ENCODE measurements at regions not wholly inside any gene's neighbourhood (a gene's known extent, or its start where the extent isn't known, plus 50 kb on each side); places are given as distances from the start of the nearest gene placed in this dataset.

- H3K36me3 ChIP-seq (ENCODE audit: control insufficient read depth, insufficient read depth, low read length), result no peaks in the 10 kb centered on the region
- DNase-seq (ENCODE audit: extremely low read depth, insufficient read length), result no peak
- H3K27me3 ChIP-seq (replicated peaks; ENCODE audit: control insufficient read depth, insufficient read depth, low read length), result no peaks in the 10 kb centered on the region
- TF ChIP-seq CTCF (IDR thresholded peaks at IDR 0.05; ENCODE audit: insufficient read depth, low read length, poor library complexity, severe bottlenecking), result no peak
- H3K4me3 ChIP-seq (replicated peaks; ENCODE audit: low read depth, low read length), result no peak overlapping the region
These were observed 281.2 kb upstream of the DEFB112 start for GRCh38 chr6:50330963-50331362.

GRCh38 chr6:50333696-50334095 lies 284.0 kb upstream of the DEFB112 start:
- no peak for TF ChIP-seq CTCF (IDR thresholded peaks at IDR 0.05; ENCODE audit: insufficient read depth, low read length, poor library complexity, severe bottlenecking)
- DNase-seq (ENCODE audit: extremely low read depth, insufficient read length), result no peak
- H3K27me3 ChIP-seq (replicated peaks; ENCODE audit: control insufficient read depth, insufficient read depth, low read length), result no peaks in the 10 kb centered on the region

GRCh38 chr6:50337532-50338122 lies 287.9 kb upstream of the DEFB112 start:
- Histone ChIP-seq H3K27me3 (replicated peaks; ENCODE audit: control insufficient read depth, insufficient read depth, low read length) (no peaks in the 10 kb centered on the region), H3K4me3 (replicated peaks; ENCODE audit: low read depth, low read length) (no peak overlapping the region), H3K36me3 (ENCODE audit: control insufficient read depth, insufficient read depth, low read length) (no peaks in the 10 kb centered on the region)
- no peak for DNase-seq (ENCODE audit: extremely low read depth, insufficient read length)
- TF ChIP-seq CTCF (IDR thresholded peaks at IDR 0.05; ENCODE audit: insufficient read depth, low read length, poor library complexity, severe bottlenecking), result no peak

More at GRCh38 chr6:50333696-50334095, 284.0 kb upstream of the DEFB112 start:
- Histone ChIP-seq H3K36me3 (ENCODE audit: control insufficient read depth, insufficient read depth, low read length) (no peaks in the 10 kb centered on the region), H3K4me3 (replicated peaks; ENCODE audit: low read depth, low read length) (no peak overlapping the region)

- TF ChIP-seq CTCF (IDR thresholded peaks at IDR 0.05; ENCODE audit: insufficient read depth, low read length, poor library complexity, severe bottlenecking), result no peak
- H3K36me3 ChIP-seq (ENCODE audit: control insufficient read depth, insufficient read depth, low read length), result no peaks in the 10 kb centered on the region
- H3K27me3 ChIP-seq (replicated peaks; ENCODE audit: control insufficient read depth, insufficient read depth, low read length), result no peaks in the 10 kb centered on the region
- H3K4me3 ChIP-seq (replicated peaks; ENCODE audit: low read depth, low read length), result no peak overlapping the region
- DNase-seq (ENCODE audit: extremely low read depth, insufficient read length), result no peak
These were observed 303.9 kb upstream of the DEFB112 start for GRCh38 chr6:50353603-50354002.

- Histone ChIP-seq H3K36me3 (ENCODE audit: control insufficient read depth, insufficient read depth, low read length) (no peaks in the 10 kb centered on the region), H3K27me3 (replicated peaks; ENCODE audit: control insufficient read depth, insufficient read depth, low read length) (no peaks in the 10 kb centered on the region), H3K4me3 (replicated peaks; ENCODE audit: low read depth, low read length) (no peak overlapping the region)
- TF ChIP-seq CTCF (IDR thresholded peaks at IDR 0.05; ENCODE audit: insufficient read depth, low read length, poor library complexity, severe bottlenecking), result no peak
- no peak for DNase-seq (ENCODE audit: extremely low read depth, insufficient read length)
These were observed 308.4 kb upstream of the DEFB112 start for GRCh38 chr6:50358113-50358512.

Data from GM06990 (cell line).